HepG2 (cell line): ENCODE measurements at regions not wholly inside any gene's neighbourhood (a gene's known extent, or its start where the extent isn't known, plus 50 kb on each side); places are given as distances from the start of the nearest gene placed in this dataset.

ENCODE experiments used
- BORCS8-MEF2B ChIP-seq: sonication (generic); formaldehyde crosslinking; IDR thresholded peaks from 2 replicates; pipeline ENCODE4 v1.8.0; 2022; ENCODE audit warnings: mild to moderate bottlenecking, missing genetic modification reagents
- CEBPB ChIP-seq: IDR thresholded peaks from 2 replicates; pipeline ENCODE4 v1.6.1; 2011; ENCODE audit warnings: low read depth, low read length, improper control_type of control experiment, borderline replicate concordance
- CTCF ChIP-seq: sonication (generic); formaldehyde crosslinking; IDR thresholded peaks from 2 replicates; pipeline ENCODE4 v1.5.0; 2020; ENCODE audit warnings: mild to moderate bottlenecking, missing genetic modification reagents, moderate library complexity
- ETV6 ChIP-seq: sonication (generic); formaldehyde crosslinking; conservative IDR thresholded peaks from 2 replicates; pipeline ENCODE4 v1.4.0; 2020; ENCODE audit warnings: missing genetic modification reagents
- EZH2 ChIP-seq: conservative IDR thresholded peaks from 2 replicates; pipeline ENCODE4 v1.6.1; 2012; ENCODE audit warnings: mild to moderate bottlenecking, low read depth, low read length, moderate library complexity
- ISX ChIP-seq: sonication (generic); formaldehyde crosslinking; conservative IDR thresholded peaks from 2 replicates; pipeline ENCODE4 v1.5.0; 2020; ENCODE audit warnings: missing genetic modification reagents
- POLR2A ChIP-seq, 2 experiments: IDR thresholded peaks; 2 replicates each; pipeline ENCODE4 v1.6.1; 2011; ENCODE audit warnings: low read depth in 2 of 2, low read length in 2 of 2, mild to moderate bottlenecking in 1 of 2, moderate library complexity in 1 of 2; ENCODE audit not compliant: insufficient read depth in 1 of 2
- RFXANK ChIP-seq: IDR thresholded peaks from 2 replicates; pipeline ENCODE4 v1.6.1; 2016
- ZNF143 ChIP-seq: sonication (generic); formaldehyde crosslinking; IDR thresholded peaks from 2 replicates; pipeline ENCODE4 v1.4.0; 2020; ENCODE audit warnings: missing genetic modification reagents

GRCh38 chr1:60461925-60462595 lies 388.5 kb upstream of the C1orf87 start:
- TF ChIP-seq EZH2 (no peak), CTCF (CRISPR knock-in tag) (no peak), ETV6 (no peak), ISX (CRISPR knock-in tag) (no peak), BORCS8-MEF2B (CRISPR knock-in tag) (no peak), CEBPB (no peak), ZNF143 (CRISPR knock-in tag) (no peak), POLR2A (IDR thresholded peaks at IDR 0.05; ENCODE audit: insufficient read depth in 1 of 2, low read depth in 2 of 2, low read length in 2 of 2) (no peak), RFXANK (CRISPR knock-in tag) (no peak)
